Vagina (tissue), 2 donors: ENCODE measurements at regions not wholly inside any gene's neighbourhood (a gene's known extent, or its start where the extent isn't known, plus 50 kb on each side); places are given as distances from the start of the nearest gene placed in this dataset.

ENCODE experiments used
- CTCF ChIP-seq, 3 experiments: fragments of 450-650 bp in 2 of 3; fragments of 200-600 bp in 1 of 3; sonication (generic) in 1 of 3; IDR thresholded peaks; one replicate each; pipeline ENCODE4 v1.5.1; 2017 to 2019; ENCODE audit warnings: antibody characterized with exemption in 3 of 3, mild to moderate bottlenecking in 2 of 3, moderate library complexity in 2 of 3
- POLR2A ChIP-seq, 2 donors: fragments of 450-650 bp; IDR thresholded peaks; one replicate each; pipeline ENCODE4 v1.6.1; 2017; ENCODE audit warnings: antibody characterized with exemption in 2 of 2, mild to moderate bottlenecking in 2 of 2, moderate library complexity in 2 of 2
- POLR2AphosphoS5 ChIP-seq, 2 donors: sonication (generic); formaldehyde crosslinking; IDR thresholded peaks; one replicate each; pipeline ENCODE4 v1.9.0; 2017; ENCODE audit warnings: antibody characterized with exemption in 2 of 2, mild to moderate bottlenecking in 2 of 2, low read depth in 1 of 2; ENCODE audit not compliant: insufficient read depth in 1 of 2

- TF ChIP-seq POLR2A (IDR thresholded peaks at IDR 0.05) (no peak), CTCF (IDR thresholded peaks at IDR 0.05) (no peak), POLR2AphosphoS5 (IDR thresholded peaks at IDR 0.05; ENCODE audit: insufficient read depth in 1 of 2, low read depth in 1 of 2) (no peak)
These were observed 104.5 kb upstream of the SEC14L1 start for GRCh38 chr17:77036136-77036840.
